Stomach (tissue), 4 donors: ENCODE measurements at regions not wholly inside any gene's neighbourhood (a gene's known extent, or its start where the extent isn't known, plus 50 kb on each side); places are given as distances from the start of the nearest gene placed in this dataset.

ENCODE experiments used
- CTCF ChIP-seq, 7 experiments: fragments of 450-650 bp in 4 of 7; fragments of 200-600 bp in 3 of 7; sonication (generic) in 3 of 7; IDR thresholded peaks; one replicate each; pipeline ENCODE4 v1.5.1; 2016 to 2019; ENCODE audit warnings: antibody characterized with exemption in 7 of 7, control low read depth in 2 of 7, mild to moderate bottlenecking in 1 of 7
- POLR2A ChIP-seq, 4 donors: fragments of 450-650 bp; IDR thresholded peaks; one replicate each; pipeline ENCODE4 v1.6.1; 2016; ENCODE audit warnings: antibody characterized with exemption in 4 of 4, control low read depth in 2 of 4, mild to moderate bottlenecking in 1 of 4, moderate library complexity in 1 of 4
- POLR2AphosphoS5 ChIP-seq, 3 donors: sonication (generic); formaldehyde crosslinking; IDR thresholded peaks; one replicate each; pipeline ENCODE4 v1.6.1; 2016; ENCODE audit warnings: antibody characterized with exemption in 3 of 3

GRCh38 chr1:187477103-187477502 lies 648.4 kb downstream of the PLA2G4A start:
- TF ChIP-seq POLR2A (IDR thresholded peaks at IDR 0.05), result no peak
- TF ChIP-seq CTCF (IDR thresholded peaks at IDR 0.05), result no peak
- TF ChIP-seq POLR2AphosphoS5 (IDR thresholded peaks at IDR 0.05), result no peak
